Epithelial cell of esophagus (primary cell): ENCODE measurements at regions not wholly inside any gene's neighbourhood (a gene's known extent, or its start where the extent isn't known, plus 50 kb on each side); places are given as distances from the start of the nearest gene placed in this dataset.
A peak's percentile ranks its signal among the peaks of the same experiment; 100 is the strongest.

Experiments
- DNase-seq: peaks from one replicate; pipeline ENCODE4 v3.0.0; 2010; ENCODE audit warnings: low read depth
- H3K4me3 ChIP-seq: 2 replicates; pipeline ENCODE4 v1.5.1; 2011; ENCODE audit warnings: mild to moderate bottlenecking, low read length, control low read depth
- TF ChIP-seq, protein P1 (sequence below): IDR thresholded peaks from 2 replicates; pipeline ENCODE4 v1.5.1; 2011; ENCODE audit warnings: low read depth, mild to moderate bottlenecking, low read length, control low read depth, inconsistent platforms; ENCODE audit not compliant: insufficient read depth; ENCODE audit errors: missing control alignments

DNA sequence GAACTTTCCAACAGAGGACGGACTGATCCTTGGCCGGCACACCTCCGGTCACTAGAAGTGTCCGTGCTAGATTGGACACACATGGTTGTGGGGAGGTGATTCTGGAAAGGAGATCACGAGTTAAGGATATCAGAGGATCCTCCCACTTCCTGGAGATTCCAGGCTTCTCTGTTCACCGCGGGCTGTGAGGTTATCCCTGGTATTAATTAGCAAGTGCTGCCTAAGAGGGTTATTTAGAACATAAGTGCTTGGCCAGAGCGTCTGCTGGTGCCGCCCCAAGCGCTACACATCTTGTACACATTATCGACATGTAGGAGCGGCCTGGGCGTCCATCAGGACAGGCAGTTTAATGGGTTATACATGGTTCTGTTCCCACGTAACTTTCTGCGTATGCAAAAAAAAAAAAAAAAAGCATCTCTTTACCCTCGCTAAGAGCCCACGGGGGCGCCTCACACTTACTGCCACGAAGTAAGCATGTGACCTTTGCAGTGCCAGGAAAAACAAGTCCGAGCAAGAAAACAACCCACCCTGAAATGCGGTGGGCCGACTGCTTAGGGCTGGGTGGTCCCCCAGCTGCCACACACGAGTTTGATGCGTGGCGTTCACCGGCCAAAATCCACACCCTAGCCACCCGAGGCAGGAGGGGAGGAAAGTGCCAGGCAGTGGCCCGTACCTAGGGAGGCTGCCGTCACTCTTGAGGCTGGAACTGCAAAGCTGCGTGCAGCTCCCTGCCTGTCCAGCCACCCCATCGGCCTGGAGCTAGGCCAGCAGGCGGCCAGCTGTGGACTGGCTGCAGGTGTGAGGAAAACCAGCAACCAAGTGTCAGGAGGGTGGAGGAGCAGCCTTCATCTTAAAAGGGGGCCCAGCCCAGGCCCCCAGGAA is 78.0 kb downstream of the CPN2 start:
- no peak for DNase-seq
- no peak overlapping the region for H3K4me3 ChIP-seq

GRCh38 chr3:194273743-194274310 is 77.3 kb downstream of the CPN2 start:
- no peak for DNase-seq
- H3K4me3 ChIP-seq: no peak overlapping the region
- TF ChIP-seq, protein P1, sequence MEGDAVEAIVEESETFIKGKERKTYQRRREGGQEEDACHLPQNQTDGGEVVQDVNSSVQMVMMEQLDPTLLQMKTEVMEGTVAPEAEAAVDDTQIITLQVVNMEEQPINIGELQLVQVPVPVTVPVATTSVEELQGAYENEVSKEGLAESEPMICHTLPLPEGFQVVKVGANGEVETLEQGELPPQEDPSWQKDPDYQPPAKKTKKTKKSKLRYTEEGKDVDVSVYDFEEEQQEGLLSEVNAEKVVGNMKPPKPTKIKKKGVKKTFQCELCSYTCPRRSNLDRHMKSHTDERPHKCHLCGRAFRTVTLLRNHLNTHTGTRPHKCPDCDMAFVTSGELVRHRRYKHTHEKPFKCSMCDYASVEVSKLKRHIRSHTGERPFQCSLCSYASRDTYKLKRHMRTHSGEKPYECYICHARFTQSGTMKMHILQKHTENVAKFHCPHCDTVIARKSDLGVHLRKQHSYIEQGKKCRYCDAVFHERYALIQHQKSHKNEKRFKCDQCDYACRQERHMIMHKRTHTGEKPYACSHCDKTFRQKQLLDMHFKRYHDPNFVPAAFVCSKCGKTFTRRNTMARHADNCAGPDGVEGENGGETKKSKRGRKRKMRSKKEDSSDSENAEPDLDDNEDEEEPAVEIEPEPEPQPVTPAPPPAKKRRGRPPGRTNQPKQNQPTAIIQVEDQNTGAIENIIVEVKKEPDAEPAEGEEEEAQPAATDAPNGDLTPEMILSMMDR: no peak

More for the DNA sequence above, 78.0 kb downstream of the CPN2 start:
- TF ChIP-seq, protein P1: no peak

- no peak for DNase-seq
- TF ChIP-seq, protein P1: no peak
- no peak overlapping the region for H3K4me3 ChIP-seq
These were observed 76.6 kb downstream of the CPN2 start for GRCh38 chr3:194274424-194275085.

DNA sequence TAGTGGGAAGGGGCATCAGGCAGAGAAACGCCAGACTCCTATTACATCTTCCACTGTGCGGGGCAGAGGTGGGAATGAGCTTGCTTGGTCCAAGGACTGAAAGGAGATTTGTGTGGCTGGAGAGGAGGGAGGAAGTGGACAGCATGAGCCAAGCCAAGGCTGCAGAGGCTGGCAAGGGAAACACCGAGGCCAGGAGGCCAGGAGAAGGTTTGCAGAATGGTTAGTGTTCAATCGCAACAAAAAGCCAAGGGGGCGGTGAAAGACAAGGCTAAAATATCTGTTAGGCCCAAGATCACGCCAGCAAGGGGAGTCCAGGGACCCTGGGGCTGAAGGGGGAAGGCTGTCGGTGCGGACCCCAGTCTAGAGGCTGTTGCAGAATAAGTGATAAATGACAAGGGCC is 75.8 kb downstream of the CPN2 start:
- DNase-seq: no peak
- no peak overlapping the region for H3K4me3 ChIP-seq
- TF ChIP-seq, protein P1: no peak

DNA sequence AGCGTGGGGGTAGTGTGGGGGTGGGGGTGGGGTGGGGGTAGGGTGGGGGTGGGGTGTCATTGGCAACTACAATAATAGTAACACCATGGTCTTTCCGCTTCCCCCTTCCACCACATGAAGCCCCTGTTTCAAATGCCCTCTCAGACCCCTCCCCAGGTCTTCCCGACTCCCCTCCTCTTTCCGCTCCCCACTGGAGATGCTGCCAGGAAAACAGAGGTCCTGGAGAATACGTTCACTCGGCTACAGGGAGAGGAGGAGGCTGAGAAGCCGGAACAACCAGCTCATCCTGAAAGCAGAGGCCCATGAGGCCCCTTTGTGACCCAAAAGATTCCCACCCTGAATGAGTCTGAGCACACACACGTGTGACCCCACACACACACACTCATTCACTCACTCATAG is 75.4 kb downstream of the CPN2 start:
- TF ChIP-seq, protein P1: no peak
- no peak overlapping the region for H3K4me3 ChIP-seq
- peak; percentile 29 for DNase-seq

DNA sequence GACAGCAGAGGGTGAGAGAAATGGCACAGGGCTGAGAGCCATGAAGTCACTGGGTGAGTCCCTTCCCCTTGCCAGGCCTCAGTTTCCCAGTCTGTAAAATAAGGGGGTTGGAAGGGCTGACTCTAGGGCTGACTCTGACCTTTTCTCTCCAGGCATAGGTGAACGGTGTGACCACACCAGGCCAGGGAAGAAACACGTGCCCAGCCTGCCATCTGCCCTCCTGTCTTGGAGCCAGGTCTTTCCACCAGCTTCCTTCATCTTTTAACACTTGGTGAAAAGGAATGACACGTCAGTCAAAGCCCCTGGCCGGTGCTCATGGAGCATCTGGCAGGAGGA is 74.4 kb downstream of the CPN2 start:
- DNase-seq: no peak
- H3K4me3 ChIP-seq: no peak overlapping the region
- TF ChIP-seq, protein P1: no peak
